Keratinocyte (primary cell): ENCODE measurements at regions not wholly inside any gene's neighbourhood (a gene's known extent, or its start where the extent isn't known, plus 50 kb on each side); places are given as distances from the start of the nearest gene placed in this dataset.

Source experiments
- CTCF ChIP-seq, 3 experiments: IDR thresholded peaks in 1 of 3; conservative IDR thresholded peaks in 1 of 3; optimal IDR thresholded peaks in 1 of 3; 2 replicates in 2 of 3; 3 replicates in 1 of 3; pipeline versions ENCODE3 to v1.5.1; 2011; ENCODE audit warnings: low read length in 3 of 3, mild to moderate bottlenecking in 3 of 3, moderate library complexity in 2 of 3, control low read depth in 1 of 3, inconsistent platforms in 1 of 3; ENCODE audit not compliant: insufficient read depth in 2 of 3; ENCODE audit errors: extremely low read depth in 1 of 3
- EZH2 ChIP-seq: IDR thresholded peaks from one replicate; pipeline ENCODE4 v1.6.1; 2012; ENCODE audit warnings: inconsistent platforms, mild to moderate bottlenecking, low read length, moderate library complexity

- TF ChIP-seq EZH2 (no peak), CTCF (optimal IDR thresholded peaks at IDR 0.05 in 1 of 3, IDR thresholded peaks at IDR 0.05 in 1 of 3, conservative IDR thresholded peaks at IDR 0.05 in 1 of 3; ENCODE audit: extremely low read depth in 1 of 3, insufficient read depth in 2 of 3, low read length in 3 of 3) (no peak)
Measured at GRCh38 chr12:111309584-111309983, 59.3 kb downstream of the PHETA1 start.
